ENCODE measurements at regions not wholly inside any gene's neighbourhood (a gene's known extent, or its start where the extent isn't known, plus 50 kb on each side); places are given as distances from the start of the nearest gene placed in this dataset.
"Not testable (repeated sequence)": the region's sequence is repeated elsewhere in the genome, so short reads cannot be mapped to it uniquely, and the experiment has no call there.

GRCh38 chr19:28314287-28314686 lies 898.7 kb downstream of the UQCRFS1 start:
- Histone ChIP-seq H3K27ac (peak overlapping the region in 2 of 10 donors; percentile 48 to 56), H3K9me3 (no peaks in the 10 kb centered on the region), H3K36me3 (no peaks in the 10 kb centered on the region), H3K4me3 (no peak overlapping the region), H3K27me3 (peaks cover 0 to 7% (median 0%) of the 10 kb centered on the region in 7 donors), H3K4me1 (peaks cover 0 to 15% (median 0%) of the 10 kb centered on the region in 9 donors)
- ATAC-seq (no peak), DNase-seq (no peak)
- no peak for TF ChIP-seq CTCF (IDR thresholded peaks at IDR 0.05)
- intact Hi-C loops (cut with DNase I): no loop called here
- WGBS, 2 donors: 70 to 83% methylated on average over 4 of the region's 4 CpGs

- peak overlapping the region in 5 of 10 donors; percentile 15 to 56 (median 29) for H3K27ac ChIP-seq
- no peak for TF ChIP-seq CTCF (IDR thresholded peaks at IDR 0.05)
- DNase-seq: peak in 1 of 2 donors; percentile 52
- intact Hi-C loops (cut with DNase I): no loop called here
- H3K27me3 ChIP-seq: peaks cover 0 to 7% (median 0%) of the 10 kb centered on the region in 7 donors
- ATAC-seq: peak; percentile 34 to 90 (median 84)
- no peaks in the 10 kb centered on the region for H3K9me3 ChIP-seq
- no peak overlapping the region for H3K4me3 ChIP-seq
- WGBS, 2 donors: 55 to 74% methylated on average over 10 of the region's 10 CpGs
- no peaks in the 10 kb centered on the region for H3K36me3 ChIP-seq
- H3K4me1 ChIP-seq: peaks cover 0 to 15% (median 0%) of the 10 kb centered on the region in 9 donors
Measured at GRCh38 chr19:28313633-28314032, 899.3 kb downstream of the UQCRFS1 start.

GRCh38 chr19:28312269-28312668 lies 900.7 kb downstream of the UQCRFS1 start:
- DNase-seq: no peak
- TF ChIP-seq CTCF (IDR thresholded peaks at IDR 0.05): no peak
- Histone ChIP-seq H3K27me3 (no peaks in the 10 kb centered on the region), H3K4me3 (no peak overlapping the region), H3K27ac (no peak overlapping the region), H3K4me1 (peaks cover 0 to 15% (median 0%) of the 10 kb centered on the region in 9 donors), H3K36me3 (no peaks in the 10 kb centered on the region), H3K9me3 (no peaks in the 10 kb centered on the region)
- intact Hi-C loops (cut with DNase I): no loop called here
- WGBS, 2 donors: 56 to 79% methylated on average over 8 of the region's 8 CpGs
- ATAC-seq: no peak

- ATAC-seq: not testable (repeated sequence)
- WGBS, 2 donors: 91 to 98% methylated on average over 1 of the region's 2 CpGs
- peaks cover 0 to 15% (median 0%) of the 10 kb centered on the region in 9 donors for H3K4me1 ChIP-seq
Measured at GRCh38 chr19:28310829-28311228, 902.1 kb downstream of the UQCRFS1 start.

GRCh38 chr19:28309070-28309469 lies 903.9 kb downstream of the UQCRFS1 start:
- ATAC-seq: peak in 5 of 8 donors; percentile 35 to 67 (median 56)
- intact Hi-C loops (cut with DNase I): no loop called here
- 56 to 59% methylated on average over 5 of the region's 5 CpGs for WGBS, 2 donors
- no peak for TF ChIP-seq CTCF (IDR thresholded peaks at IDR 0.05)
- DNase-seq: no peak
- Histone ChIP-seq H3K27ac (no peak overlapping the region), H3K27me3 (no peaks in the 10 kb centered on the region), H3K4me3 (no peak overlapping the region), H3K36me3 (no peaks in the 10 kb centered on the region), H3K9me3 (no peaks in the 10 kb centered on the region), H3K4me1 (peaks cover 0 to 7% (median 0%) of the 10 kb centered on the region in 9 donors)

More at GRCh38 chr19:28310829-28311228, 902.1 kb downstream of the UQCRFS1 start:
- intact Hi-C loops (cut with DNase I); DNase-seq; H3K27ac ChIP-seq; H3K27me3 ChIP-seq; H3K9me3 ChIP-seq; H3K36me3 ChIP-seq; H3K4me3 ChIP-seq: not testable (repeated sequence)

All from heart right ventricle (tissue), 16 donors.